Liver (tissue), 8 donors: ENCODE measurements at regions not wholly inside any gene's neighbourhood (a gene's known extent, or its start where the extent isn't known, plus 50 kb on each side); places are given as distances from the start of the nearest gene placed in this dataset.

Source experiments
- DNase-seq: peaks from one replicate; pipeline ENCODE4 v3.0.0-alpha.2; 2017; ENCODE audit warnings: low spot score
- H3K27ac ChIP-seq, 2 donors: one replicate each; pipeline ENCODE4 v1.7.0; 2013; ENCODE audit warnings: inconsistent platforms in 2 of 2, low read length in 2 of 2, control low read depth in 1 of 2, low read depth in 1 of 2, mild to moderate bottlenecking in 1 of 2
- H3K27me3 ChIP-seq, 4 donors: one replicate each; pipeline versions ENCODE4 v1.6.1 to v1.7.0; 2013; ENCODE audit warnings: low read length in 3 of 4, inconsistent platforms in 1 of 4, mild to moderate bottlenecking in 1 of 4, moderate library complexity in 1 of 4; ENCODE audit not compliant: control insufficient read depth in 4 of 4, insufficient read depth in 4 of 4
- H3K36me3 ChIP-seq, 4 donors: one replicate each; pipeline versions ENCODE4 v1.6.1 to v1.7.0; 2013; ENCODE audit warnings: low read length in 3 of 4, mild to moderate bottlenecking in 3 of 4, low read depth in 1 of 4, moderate library complexity in 1 of 4; ENCODE audit not compliant: control insufficient read depth in 4 of 4, insufficient read depth in 3 of 4
- H3K4me1 ChIP-seq, 4 donors: one replicate each; pipeline versions ENCODE4 v1.6.1 to v1.7.0; 2013; ENCODE audit warnings: low read length in 3 of 4, mild to moderate bottlenecking in 3 of 4, moderate library complexity in 1 of 4; ENCODE audit not compliant: control insufficient read depth in 4 of 4, insufficient read depth in 4 of 4
- H3K4me3 ChIP-seq, 3 donors: one replicate each; pipeline versions ENCODE4 v1.6.1 to v1.7.0; 2013; ENCODE audit warnings: low read length in 3 of 3, control low read depth in 1 of 3, low read depth in 1 of 3, mild to moderate bottlenecking in 1 of 3
- H3K9ac ChIP-seq, 2 donors: one replicate each; pipeline ENCODE4 v1.7.0; 2013; ENCODE audit warnings: low read length in 2 of 2, mild to moderate bottlenecking in 2 of 2, moderate library complexity in 2 of 2, control low read depth in 1 of 2, low read depth in 1 of 2
- H3K9me3 ChIP-seq, 4 donors: one replicate each; pipeline versions ENCODE4 v1.6.1 to v1.7.0; 2013; ENCODE audit warnings: low read length in 3 of 4; ENCODE audit not compliant: control insufficient read depth in 4 of 4
- ATF3 ChIP-seq: IDR thresholded peaks from 2 replicates; pipeline ENCODE4 v1.6.1; 2016; ENCODE audit warnings: antibody characterized with exemption
- CTCF ChIP-seq: fragments of 150-350 bp; IDR thresholded peaks from 2 replicates; pipeline ENCODE4 v1.5.1; 2017; ENCODE audit warnings: improper control_type of control experiment, low read depth, low read length; ENCODE audit not compliant: missing input control
- EGR1 ChIP-seq, 2 donors: IDR thresholded peaks; 2 replicates each; pipeline ENCODE4 v1.6.1; 2016 to 2018; ENCODE audit warnings: antibody characterized with exemption in 2 of 2, low read depth in 2 of 2
- FOXA2 ChIP-seq: IDR thresholded peaks from 2 replicates; pipeline ENCODE4 v1.6.1; 2016; ENCODE audit warnings: antibody characterized with exemption
- GABPA ChIP-seq, 2 donors: IDR thresholded peaks in 1 of 2; conservative IDR thresholded peaks in 1 of 2; 2 replicates each; pipeline ENCODE4 v1.6.1; 2016; ENCODE audit warnings: antibody characterized with exemption in 2 of 2, mild to moderate bottlenecking in 1 of 2, moderate library complexity in 1 of 2
- HNF4A ChIP-seq, 2 donors: conservative IDR thresholded peaks; 2 replicates each; pipeline ENCODE4 v1.6.1; 2016; ENCODE audit warnings: antibody characterized with exemption in 2 of 2, mild to moderate bottlenecking in 2 of 2
- HNF4G ChIP-seq: IDR thresholded peaks from 2 replicates; pipeline ENCODE4 v1.6.1; 2016; ENCODE audit warnings: antibody characterized with exemption
- JUND ChIP-seq, 2 donors: IDR thresholded peaks; 2 replicates each; pipeline ENCODE4 v1.6.1; 2016; ENCODE audit warnings: antibody characterized with exemption in 2 of 2
- MAX ChIP-seq: IDR thresholded peaks from 2 replicates; pipeline ENCODE4 v1.6.1; 2016; ENCODE audit warnings: antibody characterized with exemption
- NR2F2 ChIP-seq: IDR thresholded peaks from 2 replicates; pipeline ENCODE4 v1.6.1; 2016; ENCODE audit warnings: antibody characterized with exemption
- RAD21 ChIP-seq, 2 donors: IDR thresholded peaks; 2 replicates each; pipeline ENCODE4 v1.6.1; 2016; ENCODE audit warnings: antibody characterized with exemption in 2 of 2, mild to moderate bottlenecking in 2 of 2
- RXRA ChIP-seq, 2 donors: IDR thresholded peaks; 2 replicates each; pipeline ENCODE4 v1.6.1; 2017 to 2018; ENCODE audit warnings: antibody characterized with exemption in 2 of 2, mild to moderate bottlenecking in 1 of 2
- SP1 ChIP-seq: IDR thresholded peaks from 2 replicates; pipeline ENCODE4 v1.6.1; 2018; ENCODE audit warnings: antibody characterized with exemption, mild to moderate bottlenecking
- TAF1 ChIP-seq: conservative IDR thresholded peaks from 2 replicates; pipeline ENCODE4 v1.6.1; 2016; ENCODE audit warnings: antibody characterized with exemption, mild to moderate bottlenecking
- ZBTB33 ChIP-seq: IDR thresholded peaks from 2 replicates; pipeline ENCODE4 v1.6.1; 2016; ENCODE audit warnings: antibody characterized with exemption
- WGBS: extraction: QIAGEN DNeasy Blood & Tissue Kit; methylation state at CpG from one replicate; pipeline ENCODE4 v1.1.7; 2013; 5-methylcytosine and 5-hydroxymethylcytosine counted together
- TF ChIP-seq, protein P1 (sequence below): IDR thresholded peaks from 2 replicates; pipeline ENCODE4 v1.6.1; 2016; ENCODE audit warnings: antibody characterized with exemption, mild to moderate bottlenecking
- donor health status: healthy.
- donor health status: healthy.
- donor health status: healthy.
- donor health status: healthy.
- donor health status: healthy.

DNA sequence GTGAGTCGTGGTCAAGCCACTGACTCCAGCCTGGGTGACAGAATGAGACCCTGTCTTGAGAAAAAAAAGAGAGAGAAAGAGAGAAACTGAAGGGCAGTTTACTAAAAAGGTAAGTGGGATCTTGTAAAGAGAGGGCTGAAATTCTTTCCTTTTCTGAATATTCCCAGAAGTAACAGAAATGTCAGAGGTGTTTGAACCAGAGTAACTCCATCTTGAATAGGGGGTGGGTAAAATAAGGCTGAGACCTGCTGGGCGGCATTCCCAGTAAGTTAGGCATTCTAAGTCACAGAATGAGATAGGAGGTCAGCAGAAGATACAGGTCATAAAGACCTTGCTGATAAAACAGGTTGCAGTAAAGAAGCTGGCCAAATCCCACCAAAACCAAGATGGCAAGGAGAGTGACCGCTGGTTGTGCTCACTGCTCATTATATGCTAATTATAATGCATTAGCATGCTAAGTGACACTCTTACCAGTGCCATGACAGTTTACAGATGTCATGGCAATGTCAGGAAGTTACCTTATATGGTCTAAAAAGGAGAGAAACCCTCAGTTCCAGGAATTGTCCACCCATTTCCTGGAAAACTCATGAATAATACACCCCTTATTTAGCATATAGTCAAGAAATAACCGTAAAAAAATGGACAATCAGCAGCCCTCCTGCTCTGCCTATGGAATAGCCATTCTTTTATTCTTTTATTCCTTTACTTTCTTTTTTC lies 1334.3 kb upstream of the ZEB2 start:
- TF ChIP-seq SP1 = no peak
- TF ChIP-seq JUND (IDR thresholded peaks at IDR 0.05) = no peak
- no peak for TF ChIP-seq NR2F2
- no peak for TF ChIP-seq EGR1 (IDR thresholded peaks at IDR 0.05; ENCODE audit: low read depth in 2 of 2)
- TF ChIP-seq, protein P1, sequence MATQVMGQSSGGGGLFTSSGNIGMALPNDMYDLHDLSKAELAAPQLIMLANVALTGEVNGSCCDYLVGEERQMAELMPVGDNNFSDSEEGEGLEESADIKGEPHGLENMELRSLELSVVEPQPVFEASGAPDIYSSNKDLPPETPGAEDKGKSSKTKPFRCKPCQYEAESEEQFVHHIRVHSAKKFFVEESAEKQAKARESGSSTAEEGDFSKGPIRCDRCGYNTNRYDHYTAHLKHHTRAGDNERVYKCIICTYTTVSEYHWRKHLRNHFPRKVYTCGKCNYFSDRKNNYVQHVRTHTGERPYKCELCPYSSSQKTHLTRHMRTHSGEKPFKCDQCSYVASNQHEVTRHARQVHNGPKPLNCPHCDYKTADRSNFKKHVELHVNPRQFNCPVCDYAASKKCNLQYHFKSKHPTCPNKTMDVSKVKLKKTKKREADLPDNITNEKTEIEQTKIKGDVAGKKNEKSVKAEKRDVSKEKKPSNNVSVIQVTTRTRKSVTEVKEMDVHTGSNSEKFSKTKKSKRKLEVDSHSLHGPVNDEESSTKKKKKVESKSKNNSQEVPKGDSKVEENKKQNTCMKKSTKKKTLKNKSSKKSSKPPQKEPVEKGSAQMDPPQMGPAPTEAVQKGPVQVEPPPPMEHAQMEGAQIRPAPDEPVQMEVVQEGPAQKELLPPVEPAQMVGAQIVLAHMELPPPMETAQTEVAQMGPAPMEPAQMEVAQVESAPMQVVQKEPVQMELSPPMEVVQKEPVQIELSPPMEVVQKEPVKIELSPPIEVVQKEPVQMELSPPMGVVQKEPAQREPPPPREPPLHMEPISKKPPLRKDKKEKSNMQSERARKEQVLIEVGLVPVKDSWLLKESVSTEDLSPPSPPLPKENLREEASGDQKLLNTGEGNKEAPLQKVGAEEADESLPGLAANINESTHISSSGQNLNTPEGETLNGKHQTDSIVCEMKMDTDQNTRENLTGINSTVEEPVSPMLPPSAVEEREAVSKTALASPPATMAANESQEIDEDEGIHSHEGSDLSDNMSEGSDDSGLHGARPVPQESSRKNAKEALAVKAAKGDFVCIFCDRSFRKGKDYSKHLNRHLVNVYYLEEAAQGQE = no peak
- no peak for TF ChIP-seq RAD21 (IDR thresholded peaks at IDR 0.05)
- TF ChIP-seq ZBTB33 = no peak
- no peak for TF ChIP-seq GABPA (IDR thresholded peaks at IDR 0.05 in 1 of 2, conservative IDR thresholded peaks at IDR 0.05 in 1 of 2)
- no peak for TF ChIP-seq FOXA2

DNA sequence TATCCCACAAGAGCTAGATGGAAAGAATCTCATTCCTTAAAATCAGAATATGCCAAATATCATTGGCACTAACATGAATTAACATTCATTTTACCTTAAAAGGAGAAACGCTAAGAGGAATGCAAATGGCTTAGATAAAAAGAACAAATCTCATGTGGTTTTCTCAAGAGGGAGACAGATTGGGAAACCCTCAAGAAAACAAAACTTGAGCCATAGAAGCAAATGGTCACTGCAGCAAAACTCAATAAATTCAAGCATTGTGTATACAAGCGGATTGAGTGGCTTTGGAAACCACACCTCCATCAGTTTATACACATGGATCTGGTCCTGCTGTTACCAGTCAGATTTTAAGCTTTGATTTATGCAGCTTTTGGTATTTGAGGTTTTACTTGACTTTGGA lies 1331.8 kb upstream of the ZEB2 start:
- Histone ChIP-seq H3K27ac (no peak overlapping the region), H3K36me3 (no peaks in the 10 kb centered on the region), H3K27me3 (no peaks in the 10 kb centered on the region), H3K9ac (no peak overlapping the region), H3K9me3 (no peaks in the 10 kb centered on the region), H3K4me3 (no peak overlapping the region), H3K4me1 (no peaks in the 10 kb centered on the region)
- DNase-seq = no peak
- TF ChIP-seq EGR1 (IDR thresholded peaks at IDR 0.05; ENCODE audit: low read depth in 2 of 2) = no peak
- TF ChIP-seq TAF1 = no peak
- TF ChIP-seq FOXA2 = no peak
- TF ChIP-seq ZBTB33 = no peak
- no peak for TF ChIP-seq HNF4A (conservative IDR thresholded peaks at IDR 0.05)
- no peak for TF ChIP-seq ATF3
- TF ChIP-seq HNF4G = no peak
- no peak for TF ChIP-seq MAX
- no peak for TF ChIP-seq GABPA (IDR thresholded peaks at IDR 0.05 in 1 of 2, conservative IDR thresholded peaks at IDR 0.05 in 1 of 2)
- TF ChIP-seq RAD21 (IDR thresholded peaks at IDR 0.05) = no peak
- TF ChIP-seq CTCF = no peak
- no peak for TF ChIP-seq RXRA (IDR thresholded peaks at IDR 0.05)
- TF ChIP-seq NR2F2 = no peak
- WGBS = 92% methylated on average over 2 of the region's 2 CpGs

More for the DNA sequence above, 1334.3 kb upstream of the ZEB2 start:
- H3K9ac ChIP-seq = no peak overlapping the region
- no peaks in the 10 kb centered on the region for H3K36me3 ChIP-seq
- WGBS = 90% methylated on average over 4 of the region's 4 CpGs
- no peak for DNase-seq
- H3K4me3 ChIP-seq = no peak overlapping the region
- no peaks in the 10 kb centered on the region for H3K9me3 ChIP-seq
- H3K4me1 ChIP-seq = no peaks in the 10 kb centered on the region
- H3K27ac ChIP-seq = no peak overlapping the region
- H3K27me3 ChIP-seq = no peaks in the 10 kb centered on the region
